ENCODE measurements at regions not wholly inside any gene's neighbourhood (a gene's known extent, or its start where the extent isn't known, plus 50 kb on each side); places are given as distances from the start of the nearest gene placed in this dataset.
"Not testable (repeated sequence)": the region's sequence is repeated elsewhere in the genome, so short reads cannot be mapped to it uniquely, and the experiment has no call there.

GRCh38 chr5:17400724-17401469 lies 97.1 kb upstream of the TAF11L2 start:
- no peak for DNase-seq (ENCODE audit: low read depth)

- DNase-seq (ENCODE audit: low read depth), result no peak
These were observed 96.4 kb upstream of the TAF11L2 start for GRCh38 chr5:17401470-17402288.

GRCh38 chr5:17402289-17403121 lies 95.5 kb upstream of the TAF11L2 start:
- no peak for DNase-seq (ENCODE audit: low read depth)

- DNase-seq (ENCODE audit: low read depth), result no peak
These were observed 94.1 kb upstream of the TAF11L2 start for GRCh38 chr5:17403695-17404490.

- no peak for DNase-seq (ENCODE audit: low read depth)
These were observed 92.1 kb upstream of the TAF11L2 start for GRCh38 chr5:17405976-17406375.

GRCh38 chr5:17406423-17406838 lies 91.6 kb upstream of the TAF11L2 start:
- no peak for DNase-seq (ENCODE audit: low read depth)

- DNase-seq (ENCODE audit: low read depth), result peak; percentile 16
These were observed 86.3 kb upstream of the TAF11L2 start for GRCh38 chr5:17411436-17412402.

- DNase-seq (ENCODE audit: low read depth), result no peak
These were observed 85.0 kb upstream of the TAF11L2 start for GRCh38 chr5:17412760-17413671.

GRCh38 chr5:17413691-17414090 lies 84.3 kb upstream of the TAF11L2 start:
- DNase-seq (ENCODE audit: low read depth), result no peak

GRCh38 chr5:17415321-17415758 lies 82.7 kb upstream of the TAF11L2 start:
- no peak for DNase-seq (ENCODE audit: low read depth)

- not testable (repeated sequence) for DNase-seq (ENCODE audit: low read depth)
These were observed 81.7 kb upstream of the TAF11L2 start for GRCh38 chr5:17416374-17416773.

GRCh38 chr5:17424674-17425073 lies 73.4 kb upstream of the TAF11L2 start:
- no peak for DNase-seq (ENCODE audit: low read depth)

GRCh38 chr5:17425385-17426070 lies 72.5 kb upstream of the TAF11L2 start:
- DNase-seq (ENCODE audit: low read depth), result no peak

GRCh38 chr5:17426104-17426749 lies 71.8 kb upstream of the TAF11L2 start:
- DNase-seq (ENCODE audit: low read depth), result no peak

- DNase-seq (ENCODE audit: low read depth), result no peak
These were observed 69.7 kb upstream of the TAF11L2 start for GRCh38 chr5:17428176-17428800.

GRCh38 chr5:17429353-17429752 lies 68.7 kb upstream of the TAF11L2 start:
- DNase-seq (ENCODE audit: low read depth), result no peak

- DNase-seq (ENCODE audit: low read depth), result no peak
These were observed 67.8 kb upstream of the TAF11L2 start for GRCh38 chr5:17430241-17430640.

Data from fibroblast of gingiva (primary cell).